ENCODE measurements at regions not wholly inside any gene's neighbourhood (a gene's known extent, or its start where the extent isn't known, plus 50 kb on each side); places are given as distances from the start of the nearest gene placed in this dataset.
"Not testable (repeated sequence)": the region's sequence is repeated elsewhere in the genome, so short reads cannot be mapped to it uniquely, and the experiment has no call there.

- no peak for DNase-seq (ENCODE audit: insufficient read length, low spot score)
- FAIRE-seq = no peak
These were observed 210.1 kb upstream of the NRIP1 start for GRCh38 chr21:15274701-15275485.

GRCh38 chr21:15275615-15276235 is 210.9 kb upstream of the NRIP1 start:
- DNase-seq (ENCODE audit: insufficient read length, low spot score) = no peak
- FAIRE-seq = no peak

- no peak for DNase-seq (ENCODE audit: insufficient read length, low spot score)
- FAIRE-seq = no peak
These were observed 211.4 kb upstream of the NRIP1 start for GRCh38 chr21:15276243-15276642.

- FAIRE-seq (no peak), DNase-seq (ENCODE audit: insufficient read length, low spot score) (no peak)
These were observed 212.7 kb upstream of the NRIP1 start for GRCh38 chr21:15277466-15277865.

GRCh38 chr21:15278279-15278678 is 213.5 kb upstream of the NRIP1 start:
- DNase-seq (ENCODE audit: insufficient read length, low spot score) (no peak), FAIRE-seq (no peak)

GRCh38 chr21:15278851-15279250 is 214.1 kb upstream of the NRIP1 start:
- no peak for FAIRE-seq

GRCh38 chr21:15279482-15279881 is 214.7 kb upstream of the NRIP1 start:
- DNase-seq (ENCODE audit: insufficient read length, low spot score) (no peak), FAIRE-seq (no peak)

More at GRCh38 chr21:15278851-15279250, 214.1 kb upstream of the NRIP1 start:
- DNase-seq (ENCODE audit: insufficient read length, low spot score) = no peak

GRCh38 chr21:15281714-15282113 is 216.9 kb upstream of the NRIP1 start:
- FAIRE-seq = no peak
- no peak for DNase-seq (ENCODE audit: insufficient read length, low spot score)

GRCh38 chr21:15282665-15283064 is 217.9 kb upstream of the NRIP1 start:
- DNase-seq (ENCODE audit: insufficient read length, low spot score) (no peak), FAIRE-seq (no peak)

GRCh38 chr21:15283138-15283537 is 218.3 kb upstream of the NRIP1 start:
- no peak for DNase-seq (ENCODE audit: insufficient read length, low spot score)
- no peak for FAIRE-seq

GRCh38 chr21:15283789-15284188 is 219.0 kb upstream of the NRIP1 start:
- no peak for DNase-seq (ENCODE audit: insufficient read length, low spot score)

GRCh38 chr21:15285556-15285955 is 220.8 kb upstream of the NRIP1 start:
- no peak for FAIRE-seq

More at GRCh38 chr21:15283789-15284188, 219.0 kb upstream of the NRIP1 start:
- FAIRE-seq = no peak

GRCh38 chr21:15289246-15289645 is 224.4 kb upstream of the NRIP1 start:
- no peak for DNase-seq (ENCODE audit: insufficient read length, low spot score)
- no peak for FAIRE-seq

More at GRCh38 chr21:15285556-15285955, 220.8 kb upstream of the NRIP1 start:
- no peak for DNase-seq (ENCODE audit: insufficient read length, low spot score)

GRCh38 chr21:15289896-15290841 is 225.4 kb upstream of the NRIP1 start:
- DNase-seq (ENCODE audit: insufficient read length, low spot score) (no peak), FAIRE-seq (no peak)

GRCh38 chr21:15291621-15292266 is 226.9 kb upstream of the NRIP1 start:
- no peak for FAIRE-seq
- no peak for DNase-seq (ENCODE audit: insufficient read length, low spot score)

GRCh38 chr21:15293240-15293639 is 228.4 kb upstream of the NRIP1 start:
- FAIRE-seq = no peak
- DNase-seq (ENCODE audit: insufficient read length, low spot score) = no peak

- no peak for FAIRE-seq
These were observed 231.1 kb upstream of the NRIP1 start for GRCh38 chr21:15295875-15296274.

GRCh38 chr21:15297824-15298223 is 233.0 kb upstream of the NRIP1 start:
- DNase-seq (ENCODE audit: insufficient read length, low spot score) = no peak
- no peak for FAIRE-seq

More at GRCh38 chr21:15295875-15296274, 231.1 kb upstream of the NRIP1 start:
- no peak for DNase-seq (ENCODE audit: insufficient read length, low spot score)

- FAIRE-seq (no peak), DNase-seq (ENCODE audit: insufficient read length, low spot score) (no peak)
These were observed 233.5 kb upstream of the NRIP1 start for GRCh38 chr21:15298306-15298705.

- not testable (repeated sequence) for DNase-seq (ENCODE audit: insufficient read length, low spot score); FAIRE-seq
These were observed 234.0 kb upstream of the NRIP1 start for GRCh38 chr21:15298755-15299154.

All from GM19239 (cell line).